ENCODE measurements at regions not wholly inside any gene's neighbourhood (a gene's known extent, or its start where the extent isn't known, plus 50 kb on each side); places are given as distances from the start of the nearest gene placed in this dataset.

DNA sequence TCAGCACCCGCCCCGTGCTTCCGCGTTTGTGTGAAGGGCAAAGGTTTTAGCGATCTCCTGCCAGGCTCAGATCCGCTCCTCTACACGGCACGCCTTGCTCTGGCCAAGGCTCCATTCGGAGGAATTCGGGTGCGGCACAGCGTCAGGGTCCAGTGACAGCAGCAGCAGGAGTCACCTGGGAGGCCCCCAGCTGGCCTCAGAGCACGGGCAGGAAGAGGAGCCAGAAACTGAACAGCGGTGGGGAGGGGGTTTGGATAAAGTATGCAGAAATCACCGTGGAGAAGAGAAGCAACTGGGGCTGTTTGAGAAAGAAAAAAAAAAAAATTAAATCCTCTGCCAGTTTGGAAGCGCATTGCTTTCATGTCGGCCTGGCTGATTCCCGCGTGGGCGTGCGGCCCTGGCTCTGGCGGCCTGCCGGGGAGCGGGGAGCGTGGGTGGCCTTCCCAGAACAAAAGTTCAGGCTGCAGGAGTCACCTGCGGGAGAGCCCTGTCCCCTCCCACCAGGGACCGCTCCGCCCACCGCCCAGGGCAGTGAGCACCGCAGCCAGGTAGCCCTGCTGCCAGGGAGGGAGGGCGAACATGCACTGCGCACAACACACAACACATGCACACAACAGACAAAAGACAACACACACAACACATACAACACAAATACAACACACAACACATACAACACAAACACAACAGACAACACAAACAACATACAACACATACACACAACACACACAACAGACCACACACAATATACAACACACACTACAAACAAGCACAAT, 107.6 kb downstream of the ETS2 start:
- TF ChIP-seq, protein P1, sequence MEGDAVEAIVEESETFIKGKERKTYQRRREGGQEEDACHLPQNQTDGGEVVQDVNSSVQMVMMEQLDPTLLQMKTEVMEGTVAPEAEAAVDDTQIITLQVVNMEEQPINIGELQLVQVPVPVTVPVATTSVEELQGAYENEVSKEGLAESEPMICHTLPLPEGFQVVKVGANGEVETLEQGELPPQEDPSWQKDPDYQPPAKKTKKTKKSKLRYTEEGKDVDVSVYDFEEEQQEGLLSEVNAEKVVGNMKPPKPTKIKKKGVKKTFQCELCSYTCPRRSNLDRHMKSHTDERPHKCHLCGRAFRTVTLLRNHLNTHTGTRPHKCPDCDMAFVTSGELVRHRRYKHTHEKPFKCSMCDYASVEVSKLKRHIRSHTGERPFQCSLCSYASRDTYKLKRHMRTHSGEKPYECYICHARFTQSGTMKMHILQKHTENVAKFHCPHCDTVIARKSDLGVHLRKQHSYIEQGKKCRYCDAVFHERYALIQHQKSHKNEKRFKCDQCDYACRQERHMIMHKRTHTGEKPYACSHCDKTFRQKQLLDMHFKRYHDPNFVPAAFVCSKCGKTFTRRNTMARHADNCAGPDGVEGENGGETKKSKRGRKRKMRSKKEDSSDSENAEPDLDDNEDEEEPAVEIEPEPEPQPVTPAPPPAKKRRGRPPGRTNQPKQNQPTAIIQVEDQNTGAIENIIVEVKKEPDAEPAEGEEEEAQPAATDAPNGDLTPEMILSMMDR (IDR thresholded peaks at IDR 0.05), result no peak
- TF ChIP-seq, protein P2, sequence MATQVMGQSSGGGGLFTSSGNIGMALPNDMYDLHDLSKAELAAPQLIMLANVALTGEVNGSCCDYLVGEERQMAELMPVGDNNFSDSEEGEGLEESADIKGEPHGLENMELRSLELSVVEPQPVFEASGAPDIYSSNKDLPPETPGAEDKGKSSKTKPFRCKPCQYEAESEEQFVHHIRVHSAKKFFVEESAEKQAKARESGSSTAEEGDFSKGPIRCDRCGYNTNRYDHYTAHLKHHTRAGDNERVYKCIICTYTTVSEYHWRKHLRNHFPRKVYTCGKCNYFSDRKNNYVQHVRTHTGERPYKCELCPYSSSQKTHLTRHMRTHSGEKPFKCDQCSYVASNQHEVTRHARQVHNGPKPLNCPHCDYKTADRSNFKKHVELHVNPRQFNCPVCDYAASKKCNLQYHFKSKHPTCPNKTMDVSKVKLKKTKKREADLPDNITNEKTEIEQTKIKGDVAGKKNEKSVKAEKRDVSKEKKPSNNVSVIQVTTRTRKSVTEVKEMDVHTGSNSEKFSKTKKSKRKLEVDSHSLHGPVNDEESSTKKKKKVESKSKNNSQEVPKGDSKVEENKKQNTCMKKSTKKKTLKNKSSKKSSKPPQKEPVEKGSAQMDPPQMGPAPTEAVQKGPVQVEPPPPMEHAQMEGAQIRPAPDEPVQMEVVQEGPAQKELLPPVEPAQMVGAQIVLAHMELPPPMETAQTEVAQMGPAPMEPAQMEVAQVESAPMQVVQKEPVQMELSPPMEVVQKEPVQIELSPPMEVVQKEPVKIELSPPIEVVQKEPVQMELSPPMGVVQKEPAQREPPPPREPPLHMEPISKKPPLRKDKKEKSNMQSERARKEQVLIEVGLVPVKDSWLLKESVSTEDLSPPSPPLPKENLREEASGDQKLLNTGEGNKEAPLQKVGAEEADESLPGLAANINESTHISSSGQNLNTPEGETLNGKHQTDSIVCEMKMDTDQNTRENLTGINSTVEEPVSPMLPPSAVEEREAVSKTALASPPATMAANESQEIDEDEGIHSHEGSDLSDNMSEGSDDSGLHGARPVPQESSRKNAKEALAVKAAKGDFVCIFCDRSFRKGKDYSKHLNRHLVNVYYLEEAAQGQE (IDR thresholded peaks at IDR 0.05; ENCODE audit: insufficient read depth in 1 of 2, low read depth in 2 of 2, low read length in 1 of 2), result no peak
- TF ChIP-seq POLR2AphosphoS5 (IDR thresholded peaks at IDR 0.05; ENCODE audit: low read depth, low read length), result no peak
